K562 (cell line): ENCODE measurements at regions not wholly inside any gene's neighbourhood (a gene's known extent, or its start where the extent isn't known, plus 50 kb on each side); places are given as distances from the start of the nearest gene placed in this dataset.

Experiments
- ATAC-seq: fragments of 200-7000 bp; cut with Tn5 transposase; 3 replicates; pipeline ENCODE4 v1.9.1; 2020; ENCODE audit warnings: moderate library complexity
- BruUV-seq: library from RNA; stranded (reverse); fragments of 400-500 nt; replicated peaks from 2 replicates; lab custom pipeline; 2021; lab: Mats Ljungman, UMichigan
- CTCF ChIA-PET: fragments of 300-600 bp; formaldehyde crosslinking; extraction: SDS; loops from one replicate; lab custom pipeline; 2021; ENCODE audit warnings: low intra/inter-chr PET ratio; lab: Yijun Ruan, JAX
- POLR2A ChIA-PET: fragments of 300-600, 350-650 bp; sonication (Branson Sonifier 250); formaldehyde crosslinking; extraction: SDS; loops from one replicate; lab custom pipeline; 2021; ENCODE audit warnings: antibody characterized with exemption, inconsistent platforms; lab: Yijun Ruan, JAX
- DNase-seq, 4 experiments: peaks; one replicate each; pipeline versions ENCODE4 v3.0.0 to v3.0.0-alpha.2; 2011 to 2018; ENCODE audit warnings: low spot score in 3 of 4, mixed read lengths in 3 of 4; ENCODE audit errors: extremely low read depth in 1 of 4
- FAIRE-seq: peaks from 2 replicates; lab custom pipeline; 2011; peaks lifted over from hg19 to GRCh38; lab: Jason Lieb, UNC
- H2AFZ ChIP-seq: 2 replicates; pipeline ENCODE4 v1.6.0; 2011; ENCODE audit warnings: low read depth, low read length, control low read depth, inconsistent platforms
- H3K27ac ChIP-seq: fragments of 200-600 bp; 3 replicates; pipeline ENCODE4 v1.8.0; 2011; ENCODE audit warnings: low read depth, mild to moderate bottlenecking, control low read depth, inconsistent platforms, low read length, moderate library complexity, mixed read lengths; ENCODE audit errors: extremely low read depth
- H3K27me3 ChIP-seq, 2 experiments: fragments of 300-600 bp in 1 of 2; 2 replicates in 1 of 2; 3 replicates in 1 of 2; pipeline versions ENCODE4 v1.6.0 to v1.8.0; 2011; ENCODE audit warnings: inconsistent platforms in 2 of 2, low read length in 2 of 2, mild to moderate bottlenecking in 1 of 2, mixed read lengths in 1 of 2, moderate library complexity in 1 of 2; ENCODE audit not compliant: control insufficient read depth in 2 of 2, insufficient read depth in 2 of 2
- H3K36me3 ChIP-seq: fragments of 300-600 bp; 3 replicates; pipeline ENCODE4 v1.8.0; 2011; ENCODE audit warnings: mild to moderate bottlenecking, low read length, inconsistent platforms; ENCODE audit not compliant: control insufficient read depth, insufficient read depth
- H3K4me1 ChIP-seq, 2 experiments: fragments of 200-600 bp in 1 of 2; replicated peaks in 1 of 2; 2 replicates in 1 of 2; 3 replicates in 1 of 2; pipeline versions ENCODE4 v1.5.1 to v1.8.0; 2011; ENCODE audit warnings: inconsistent platforms in 2 of 2, low read length in 2 of 2, mild to moderate bottlenecking in 1 of 2, mixed read lengths in 1 of 2, moderate library complexity in 1 of 2; ENCODE audit not compliant: control insufficient read depth in 2 of 2, insufficient read depth in 2 of 2
- H3K4me2 ChIP-seq: 2 replicates; pipeline ENCODE4 v1.6.1; 2011; ENCODE audit warnings: low read length, control low read depth, inconsistent platforms, mixed read lengths; ENCODE audit not compliant: insufficient read depth
- H3K4me3 ChIP-seq: fragments of 200-600 bp; sonication (generic), shearing (Covaris generic); 2 replicates; pipeline ENCODE4 v1.5.1; 2016; ENCODE audit warnings: control low read depth, inconsistent platforms
- H3K79me2 ChIP-seq: fragments of 200-600 bp; 3 replicates; pipeline ENCODE4 v1.8.0; 2011; ENCODE audit warnings: low read length, inconsistent platforms; ENCODE audit not compliant: control insufficient read depth, insufficient read depth
- H3K9ac ChIP-seq, 2 experiments: 2 replicates each; pipeline versions ENCODE4 v1.6.0 to v1.6.1; 2011; ENCODE audit warnings: low read depth in 2 of 2, low read length in 2 of 2, control low read depth in 1 of 2, inconsistent platforms in 1 of 2, mild to moderate bottlenecking in 1 of 2, mixed read lengths in 1 of 2; ENCODE audit not compliant: insufficient read depth in 1 of 2
- H3K9me1 ChIP-seq: one replicate; pipeline ENCODE4 v1.6.0; 2011; ENCODE audit warnings: inconsistent platforms, mild to moderate bottlenecking, low read length, moderate library complexity; ENCODE audit not compliant: control insufficient read depth, insufficient read depth
- H3K9me3 ChIP-seq: replicated peaks from 2 replicates; pipeline ENCODE4 v1.5.1; 2011; ENCODE audit warnings: low read depth, low read length, inconsistent platforms; ENCODE audit not compliant: control insufficient read depth, insufficient read depth
- H4K20me1 ChIP-seq: replicated peaks from 2 replicates; pipeline ENCODE4 v1.6.1; 2011; ENCODE audit warnings: low read length, inconsistent platforms, mixed read lengths; ENCODE audit not compliant: control insufficient read depth, insufficient read depth
- AFF1 ChIP-seq, 2 experiments: fragments of 450-650 bp; IDR thresholded peaks; 2 replicates each; pipeline ENCODE4 v1.6.1; 2018; ENCODE audit warnings: mild to moderate bottlenecking in 2 of 2, low read depth in 1 of 2; ENCODE audit not compliant: partially characterized antibody in 2 of 2
- CBFB ChIP-seq: sonication (generic); formaldehyde crosslinking; IDR thresholded peaks from 2 replicates; pipeline ENCODE4 v1.4.0; 2020; ENCODE audit warnings: mild to moderate bottlenecking, missing genetic modification reagents
- MCM5 ChIP-seq: fragments of 450-650 bp; IDR thresholded peaks from 2 replicates; pipeline ENCODE4 v1.6.1; 2016; ENCODE audit warnings: low read depth
- SAFB2 ChIP-seq: fragments of 200-400 bp; formaldehyde crosslinking; IDR thresholded peaks from 2 replicates; pipeline ENCODE4 v1.6.1; 2018; ENCODE audit warnings: borderline replicate concordance, low read length, low read depth, moderate library complexity; ENCODE audit not compliant: severe bottlenecking
- SP1 ChIP-seq: sonication (generic); formaldehyde crosslinking; IDR thresholded peaks from 2 replicates; pipeline ENCODE4 v1.8.1; 2022; ENCODE audit warnings: mild to moderate bottlenecking, missing genetic modification reagents
- USF1 ChIP-seq: sonication (generic); formaldehyde crosslinking; IDR thresholded peaks from 2 replicates; pipeline ENCODE4 v1.9.0; 2022; ENCODE audit warnings: mild to moderate bottlenecking, missing genetic modification reagents
- WGBS: fragments of 100-300 bp; shearing (Covaris generic); methylation state at CpG from one replicate; pipeline ENCODE4 v1.1.6; 2016; ENCODE audit warnings: low coverage, mixed read lengths; ENCODE audit not compliant: insufficient coverage; ENCODE audit errors: missing lambda C conversion rate; 5-methylcytosine and 5-hydroxymethylcytosine counted together
- in situ Hi-C: fragments of 300-500 bp; cut with MboI; formaldehyde crosslinking; loops from 4 replicates; pipeline ENCODE4 v1.15.0; 2018; ENCODE audit warnings: inconsistent platforms, mixed read lengths
- intact Hi-C: fragments of 100-400 bp; cut with micrococcal nuclease; formaldehyde crosslinking; loops from 2 replicates; pipeline ENCODE4 v1.14.2; 2022

- TF ChIP-seq AFF1 (IDR thresholded peaks at IDR 0.05; ENCODE audit: low read depth in 1 of 2, partially characterized antibody in 2 of 2) (no peak), SAFB2 (no peak), SP1 (CRISPR knock-in tag) (no peak), CBFB (CRISPR knock-in tag) (no peak), USF1 (CRISPR knock-in tag) (no peak), MCM5 (no peak)
- no peak overlapping the region for H3K4me2 ChIP-seq
- no peaks in the 10 kb centered on the region for H4K20me1 ChIP-seq
- BruUV-seq, result no TSS peak
- no peaks in the 10 kb centered on the region for H3K9me1 ChIP-seq
- no peak for ATAC-seq
- FAIRE-seq, result no peak
- no peak overlapping the region for H3K27ac ChIP-seq
- no peaks in the 10 kb centered on the region for H3K9me3 ChIP-seq
- H3K79me2 ChIP-seq, result no peaks in the 10 kb centered on the region
- no peaks in the 10 kb centered on the region; a peak in 1 of 5 replicates for H3K27me3 ChIP-seq
- H3K4me3 ChIP-seq, result no peak overlapping the region
- ChIA-PET CTCF (no interaction called here), POLR2A (interaction anchor here (0.7 kb wide), 1 partner anchor 11 kb away, joined by 3 read pairs; no protein-coding TSS in a partner anchor)
- H3K4me1 ChIP-seq, result no peaks in the 10 kb centered on the region
- no peak overlapping the region for H2AFZ ChIP-seq
- WGBS, result under 1% methylated on average over 6 of the region's 6 CpGs
- in situ Hi-C loops, result no loop called here
- intact Hi-C loops, result no loop called here
- DNase-seq, result no peak
- no peak overlapping the region for H3K9ac ChIP-seq
- H3K36me3 ChIP-seq, result no peaks in the 10 kb centered on the region
Measured at GRCh38 chr19:31911577-31911976, 433.8 kb upstream of the ZNF507 start.
